ENCODE measurements at regions not wholly inside any gene's neighbourhood (a gene's known extent, or its start where the extent isn't known, plus 50 kb on each side); places are given as distances from the start of the nearest gene placed in this dataset.
A peak's percentile ranks its signal among the peaks of the same experiment; 100 is the strongest.

DNA sequence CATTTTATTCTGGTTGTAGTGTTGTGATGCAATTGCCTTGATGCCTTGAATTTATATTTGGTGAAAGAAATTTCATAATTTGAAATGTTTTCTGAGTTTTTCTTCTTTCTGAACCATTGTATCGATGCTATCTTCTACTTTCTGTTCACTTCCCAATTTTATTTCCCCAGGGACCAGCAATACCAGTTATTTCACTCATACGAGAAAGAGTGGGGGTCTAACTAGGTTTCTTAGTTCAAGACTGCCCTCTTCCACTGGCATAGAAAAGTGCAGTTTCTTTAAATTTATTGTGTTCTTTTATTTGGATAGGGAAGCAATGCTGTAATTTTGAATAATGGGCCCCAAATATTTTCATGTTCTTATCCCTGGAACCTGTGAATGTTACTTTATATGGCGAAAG is 544.0 kb upstream of the ADGRL3 start:
- TF ChIP-seq EZH2phosphoT487 (IDR thresholded peaks at IDR 0.05; ENCODE audit: borderline replicate concordance, low read length): no peak
- TF ChIP-seq, protein P1, sequence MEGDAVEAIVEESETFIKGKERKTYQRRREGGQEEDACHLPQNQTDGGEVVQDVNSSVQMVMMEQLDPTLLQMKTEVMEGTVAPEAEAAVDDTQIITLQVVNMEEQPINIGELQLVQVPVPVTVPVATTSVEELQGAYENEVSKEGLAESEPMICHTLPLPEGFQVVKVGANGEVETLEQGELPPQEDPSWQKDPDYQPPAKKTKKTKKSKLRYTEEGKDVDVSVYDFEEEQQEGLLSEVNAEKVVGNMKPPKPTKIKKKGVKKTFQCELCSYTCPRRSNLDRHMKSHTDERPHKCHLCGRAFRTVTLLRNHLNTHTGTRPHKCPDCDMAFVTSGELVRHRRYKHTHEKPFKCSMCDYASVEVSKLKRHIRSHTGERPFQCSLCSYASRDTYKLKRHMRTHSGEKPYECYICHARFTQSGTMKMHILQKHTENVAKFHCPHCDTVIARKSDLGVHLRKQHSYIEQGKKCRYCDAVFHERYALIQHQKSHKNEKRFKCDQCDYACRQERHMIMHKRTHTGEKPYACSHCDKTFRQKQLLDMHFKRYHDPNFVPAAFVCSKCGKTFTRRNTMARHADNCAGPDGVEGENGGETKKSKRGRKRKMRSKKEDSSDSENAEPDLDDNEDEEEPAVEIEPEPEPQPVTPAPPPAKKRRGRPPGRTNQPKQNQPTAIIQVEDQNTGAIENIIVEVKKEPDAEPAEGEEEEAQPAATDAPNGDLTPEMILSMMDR (conservative IDR thresholded peaks at IDR 0.05; ENCODE audit: low read depth, low read length): peak; percentile 84

Data from PC-3 (cell line).